HG02938 (cell line): ENCODE measurements at regions not wholly inside any gene's neighbourhood (a gene's known extent, or its start where the extent isn't known, plus 50 kb on each side); places are given as distances from the start of the nearest gene placed in this dataset.
"Not testable (repeated sequence)": the region's sequence is repeated elsewhere in the genome, so short reads cannot be mapped to it uniquely, and the experiment has no call there.

Experiments
- ATAC-seq: cut with Tn5 transposase; IDR thresholded peaks from one replicate; pipeline ENCODE4 v1.9.1; 2021; ENCODE audit warnings: mild to moderate bottlenecking, moderate library complexity; ENCODE audit not compliant: unreplicated experiment

- not testable (repeated sequence) for ATAC-seq
Observed at GRCh38 chr7:153983186-153983585, 69.0 kb upstream of the DPP6 start.

GRCh38 chr7:153989066-153989627, 63.1 kb upstream of the DPP6 start:
- ATAC-seq: not testable (repeated sequence)

GRCh38 chr7:153989742-153990425, 62.3 kb upstream of the DPP6 start:
- ATAC-seq: not testable (repeated sequence)

GRCh38 chr7:153991471-153991870, 60.7 kb upstream of the DPP6 start:
- ATAC-seq: not testable (repeated sequence)

- not testable (repeated sequence) for ATAC-seq
Observed at GRCh38 chr7:153993402-153993801, 58.8 kb upstream of the DPP6 start.

GRCh38 chr7:153998896-153999295, 53.3 kb upstream of the DPP6 start:
- ATAC-seq: not testable (repeated sequence)
